Endodermal cell (in vitro differentiated cells): ENCODE measurements at regions not wholly inside any gene's neighbourhood (a gene's known extent, or its start where the extent isn't known, plus 50 kb on each side); places are given as distances from the start of the nearest gene placed in this dataset.

Experiments used
- DNase-seq: peaks from one replicate; pipeline ENCODE4 v3.0.0-alpha.2; 2017
- H3K27ac ChIP-seq: 2 replicates; pipeline ENCODE4 v1.5.1; 2013; ENCODE audit warnings: mild to moderate bottlenecking, low read depth, low read length, moderate library complexity
- H3K27me3 ChIP-seq: 2 replicates; pipeline ENCODE4 v1.6.1; 2013; ENCODE audit warnings: mild to moderate bottlenecking, low read length, moderate library complexity; ENCODE audit not compliant: insufficient read depth, control insufficient read depth, poor library complexity, severe bottlenecking
- H3K36me3 ChIP-seq: 2 replicates; pipeline ENCODE4 v1.7.0; 2013; ENCODE audit warnings: mild to moderate bottlenecking, low read length, moderate library complexity; ENCODE audit not compliant: control insufficient read depth, insufficient read depth
- H3K4me1 ChIP-seq: one replicate; pipeline ENCODE4 v1.7.0; 2013; ENCODE audit warnings: low read length; ENCODE audit not compliant: control insufficient read depth, insufficient read depth
- H3K4me3 ChIP-seq: 2 replicates; pipeline ENCODE4 v1.5.1; 2013; ENCODE audit warnings: mild to moderate bottlenecking, low read length, moderate library complexity
- H3K9ac ChIP-seq: 2 replicates; pipeline ENCODE4 v1.6.1; 2013; ENCODE audit warnings: mild to moderate bottlenecking, low read length, moderate library complexity; ENCODE audit not compliant: poor library complexity, severe bottlenecking; ENCODE audit errors: extremely low read depth
- H3K9me3 ChIP-seq: 2 replicates; pipeline ENCODE4 v1.6.1; 2013; ENCODE audit warnings: mild to moderate bottlenecking, low read length, moderate library complexity; ENCODE audit not compliant: control insufficient read depth
- H3K27ac Mint-ChIP-seq: 2 replicates; pipeline ENCODE4 v1.8.0; 2020; ENCODE audit warnings: mixed read lengths
- H3K27me3 Mint-ChIP-seq: 2 replicates; pipeline ENCODE4 v1.8.0; 2021; ENCODE audit warnings: mild to moderate bottlenecking, mixed read lengths; ENCODE audit not compliant: insufficient read depth
- H3K36me3 Mint-ChIP-seq: 2 replicates; pipeline ENCODE4 v1.8.0; 2020; ENCODE audit warnings: low read depth, mixed read lengths
- H3K4me1 Mint-ChIP-seq: 2 replicates; pipeline ENCODE4 v1.8.0; 2020; ENCODE audit warnings: mixed read lengths
- H3K4me3 Mint-ChIP-seq: 2 replicates; pipeline ENCODE4 v1.8.0; 2020; ENCODE audit warnings: mild to moderate bottlenecking, moderate library complexity, mixed read lengths
- H3K9me3 Mint-ChIP-seq: 2 replicates; pipeline ENCODE4 v1.8.0; 2020; ENCODE audit warnings: mild to moderate bottlenecking, mixed read lengths
- CTCF ChIP-seq: fragments of 200-600 bp; sonication (generic); conservative IDR thresholded peaks from 2 replicates; pipeline ENCODE4 v1.5.0; 2021; ENCODE audit warnings: antibody characterized with exemption, mild to moderate bottlenecking
- WGBS, 2 experiments: methylation state at CpG; one replicate each; pipeline versions ENCODE4 v1.1.5 to v1.1.7; 2013; ENCODE audit warnings: missing lambda C conversion rate in 2 of 2, mixed read lengths in 1 of 2; ENCODE audit not compliant: insufficient coverage in 1 of 2, insufficient read length in 1 of 2; 5-methylcytosine and 5-hydroxymethylcytosine counted together

- peaks cover 6% of the 10 kb centered on the region for H3K36me3 Mint-ChIP-seq
- DNase-seq = no peak
- peaks cover 38% of the 10 kb centered on the region for H3K9me3 Mint-ChIP-seq
These were observed 208.4 kb downstream of the ACTR3B start for GRCh38 chr7:152967958-152968357.

GRCh38 chr7:152968514-152968913 is 209.0 kb downstream of the ACTR3B start:
- Histone ChIP-seq H3K27me3 (no peaks in the 10 kb centered on the region), H3K36me3 (no peaks in the 10 kb centered on the region), H3K4me1 (no peaks in the 10 kb centered on the region), H3K4me3 (no peak overlapping the region), H3K27ac (no peak overlapping the region), H3K9me3 (peaks cover 51% of the 10 kb centered on the region), H3K9ac (no peak overlapping the region)
- H3K9me3 Mint-ChIP-seq = peaks cover 41% of the 10 kb centered on the region
- H3K36me3 Mint-ChIP-seq = peaks cover 6% of the 10 kb centered on the region
- no peak for TF ChIP-seq CTCF
- no peaks in the 10 kb centered on the region for H3K27me3 Mint-ChIP-seq
- DNase-seq = no peak
- H3K4me3 Mint-ChIP-seq = no peak overlapping the region
- H3K4me1 Mint-ChIP-seq = peaks cover 9% of the 10 kb centered on the region
- WGBS, 2 experiments = 80 to 83% methylated on average over 1 to 3 of the region's 3 CpGs
- H3K27ac Mint-ChIP-seq = peak overlapping the region; percentile 71

More at GRCh38 chr7:152967958-152968357, 208.4 kb downstream of the ACTR3B start:
- 86% methylated on average over 1 of the region's 1 CpG; no CpG with 5 or more reads in 1 of the 2 experiments for WGBS, 2 experiments
- H3K27ac ChIP-seq = no peak overlapping the region
- Mint-ChIP-seq H3K27me3 (no peaks in the 10 kb centered on the region), H3K4me3 (no peak overlapping the region), H3K27ac (no peak overlapping the region), H3K4me1 (peaks cover 9% of the 10 kb centered on the region)
- no peaks in the 10 kb centered on the region for H3K36me3 ChIP-seq
- H3K4me1 ChIP-seq = no peaks in the 10 kb centered on the region
- peaks cover 46% of the 10 kb centered on the region for H3K9me3 ChIP-seq
- H3K27me3 ChIP-seq = no peaks in the 10 kb centered on the region
- H3K9ac ChIP-seq = no peak overlapping the region
- TF ChIP-seq CTCF = no peak
- no peak overlapping the region for H3K4me3 ChIP-seq

- Histone ChIP-seq H3K27me3 (no peaks in the 10 kb centered on the region), H3K9ac (no peak overlapping the region), H3K36me3 (no peaks in the 10 kb centered on the region), H3K9me3 (peaks cover 55% of the 10 kb centered on the region), H3K4me1 (peaks cover 2% of the 10 kb centered on the region), H3K27ac (no peak overlapping the region), H3K4me3 (peak overlapping the region; percentile 70)
- H3K36me3 Mint-ChIP-seq = peaks cover 6% of the 10 kb centered on the region
- peaks cover 13% of the 10 kb centered on the region for H3K4me1 Mint-ChIP-seq
- H3K27ac Mint-ChIP-seq = no peak overlapping the region
- no peaks in the 10 kb centered on the region for H3K27me3 Mint-ChIP-seq
- DNase-seq = no peak
- 31% methylated on average over 1 of the region's 1 CpG; no CpG with 5 or more reads in 1 of the 2 experiments for WGBS, 2 experiments
- no peak for TF ChIP-seq CTCF
- peaks cover 48% of the 10 kb centered on the region for H3K9me3 Mint-ChIP-seq
- H3K4me3 Mint-ChIP-seq = no peak overlapping the region
These were observed 209.8 kb downstream of the ACTR3B start for GRCh38 chr7:152969335-152969734.
